ENCODE measurements at regions not wholly inside any gene's neighbourhood (a gene's known extent, or its start where the extent isn't known, plus 50 kb on each side); places are given as distances from the start of the nearest gene placed in this dataset.

GRCh38 chr14:103225062-103225461 lies 101.8 kb downstream of the TNFAIP2 start:
- no peak for ATAC-seq
- intact Hi-C loops (cut with DNase I, micrococcal nuclease): no loop called here
- Mint-ChIP-seq H3K36me3 (ENCODE audit: low read depth) (no peaks in the 10 kb centered on the region), H3K27me3 (peaks cover 10% of the 10 kb centered on the region), H3K4me1 (no peaks in the 10 kb centered on the region), H3K4me3 (no peak overlapping the region), H3K9me3 (ENCODE audit: low read depth) (no peaks in the 10 kb centered on the region), H3K27ac (no peak overlapping the region)
- ChIA-PET POLR2A (no interaction called here), CTCF (interaction anchor here (0.6 to 1.0 kb wide), 2 partner anchors 10 to 112 kb away, joined by 3 read pairs; no protein-coding TSS in a partner anchor)
- no peak for DNase-seq

- Mint-ChIP-seq H3K27me3 (peaks cover 10% of the 10 kb centered on the region), H3K4me3 (no peak overlapping the region), H3K27ac (no peak overlapping the region), H3K36me3 (ENCODE audit: low read depth) (no peaks in the 10 kb centered on the region), H3K4me1 (no peaks in the 10 kb centered on the region), H3K9me3 (ENCODE audit: low read depth) (no peaks in the 10 kb centered on the region)
- POLR2A ChIA-PET: no interaction called here
- DNase-seq (no peak), ATAC-seq (no peak)
- intact Hi-C loops (cut with DNase I, micrococcal nuclease): no loop called here
- CTCF ChIA-PET: interaction anchor here (0.6 to 1.0 kb wide), 3 partner anchors 9 to 538 kb away, joined by 3 read pairs; no protein-coding TSS in a partner anchor
These were observed 102.2 kb downstream of the TNFAIP2 start for GRCh38 chr14:103225476-103225875.

- Mint-ChIP-seq H3K36me3 (ENCODE audit: low read depth) (no peaks in the 10 kb centered on the region), H3K27me3 (peaks cover 4% of the 10 kb centered on the region), H3K27ac (no peak overlapping the region), H3K4me1 (no peaks in the 10 kb centered on the region), H3K9me3 (ENCODE audit: low read depth) (no peaks in the 10 kb centered on the region), H3K4me3 (no peak overlapping the region)
- ATAC-seq (no peak), DNase-seq (no peak)
- intact Hi-C loops (cut with DNase I, micrococcal nuclease): no loop called here
- ChIA-PET POLR2A (no interaction called here), CTCF (no interaction called here)
These were observed 104.0 kb downstream of the TNFAIP2 start for GRCh38 chr14:103227094-103227768.

GRCh38 chr14:103228076-103228806 lies 105.0 kb downstream of the TNFAIP2 start:
- no peak for DNase-seq
- no peak for ATAC-seq
- CTCF ChIA-PET: no interaction called here
- Mint-ChIP-seq H3K27me3 (no peaks in the 10 kb centered on the region), H3K4me3 (no peak overlapping the region), H3K27ac (no peak overlapping the region), H3K36me3 (ENCODE audit: low read depth) (no peaks in the 10 kb centered on the region), H3K4me1 (no peaks in the 10 kb centered on the region), H3K9me3 (ENCODE audit: low read depth) (no peaks in the 10 kb centered on the region)
- POLR2A ChIA-PET: no interaction called here
- intact Hi-C loops (cut with DNase I, micrococcal nuclease): no loop called here

GRCh38 chr14:103228866-103229265 lies 105.2 kb upstream of the EIF5 start:
- Mint-ChIP-seq H3K27me3 (no peaks in the 10 kb centered on the region), H3K9me3 (ENCODE audit: low read depth) (no peaks in the 10 kb centered on the region), H3K36me3 (ENCODE audit: low read depth) (no peaks in the 10 kb centered on the region), H3K27ac (no peak overlapping the region), H3K4me1 (no peaks in the 10 kb centered on the region), H3K4me3 (no peak overlapping the region)
- intact Hi-C loops (cut with DNase I, micrococcal nuclease): no loop called here
- ChIA-PET POLR2A (no interaction called here), CTCF (no interaction called here)
- ATAC-seq: no peak
- DNase-seq: no peak

GRCh38 chr14:103230021-103230420 lies 104.0 kb upstream of the EIF5 start:
- Mint-ChIP-seq H3K36me3 (ENCODE audit: low read depth) (no peaks in the 10 kb centered on the region), H3K27me3 (peaks cover 3% of the 10 kb centered on the region), H3K27ac (no peak overlapping the region), H3K4me1 (no peaks in the 10 kb centered on the region), H3K4me3 (no peak overlapping the region), H3K9me3 (ENCODE audit: low read depth) (no peaks in the 10 kb centered on the region)
- POLR2A ChIA-PET: no interaction called here
- intact Hi-C loops (cut with DNase I, micrococcal nuclease): no loop called here
- CTCF ChIA-PET: no interaction called here
- ATAC-seq (no peak), DNase-seq (no peak)

DNA sequence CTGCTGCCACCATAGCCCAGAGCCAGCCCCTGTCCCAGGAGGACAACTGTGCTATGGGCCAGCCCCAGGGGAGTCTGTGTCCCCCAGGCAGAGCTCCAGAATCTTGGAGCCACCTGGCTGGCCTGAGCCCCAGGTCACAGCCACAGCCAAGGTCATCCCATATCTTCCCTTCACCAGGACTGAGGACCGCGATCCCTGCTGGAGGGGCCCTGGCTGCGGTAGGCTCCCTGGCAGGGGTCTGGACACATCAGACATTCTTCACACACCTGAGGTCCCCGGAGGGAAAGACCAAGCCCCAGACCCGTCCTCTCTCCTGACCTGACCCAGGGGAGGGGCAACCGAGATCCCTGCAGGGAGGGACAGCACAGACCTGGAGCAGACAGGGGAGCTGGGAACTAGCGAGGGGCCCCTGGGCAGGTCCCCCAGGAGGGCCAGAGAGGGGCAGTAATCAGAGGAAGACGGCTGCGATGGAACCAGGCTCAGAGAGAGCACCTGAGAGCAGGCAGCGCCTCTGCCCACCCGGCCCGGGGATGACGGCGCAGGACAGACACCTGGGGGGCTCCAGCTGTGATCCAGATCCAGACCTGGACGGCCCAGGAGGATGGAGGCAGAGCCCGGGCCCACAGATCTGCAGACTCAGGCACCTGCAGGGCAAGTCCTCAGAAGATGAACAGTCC lies 103.2 kb upstream of the EIF5 start:
- Mint-ChIP-seq H3K9me3 (ENCODE audit: low read depth) (no peaks in the 10 kb centered on the region), H3K4me3 (no peak overlapping the region), H3K27me3 (peaks cover 9% of the 10 kb centered on the region), H3K27ac (no peak overlapping the region), H3K4me1 (no peaks in the 10 kb centered on the region), H3K36me3 (ENCODE audit: low read depth) (no peaks in the 10 kb centered on the region)
- ChIA-PET POLR2A (no interaction called here), CTCF (no interaction called here)
- DNase-seq (no peak), ATAC-seq (no peak)
- intact Hi-C loops (cut with DNase I, micrococcal nuclease): no loop called here

- DNase-seq (no peak), ATAC-seq (no peak)
- no peak overlapping the region for H3K27ac Mint-ChIP-seq
- no peak overlapping the region for H3K4me3 Mint-ChIP-seq
- H3K27me3 Mint-ChIP-seq: peaks cover 13% of the 10 kb centered on the region
- H3K36me3 Mint-ChIP-seq (ENCODE audit: low read depth): no peaks in the 10 kb centered on the region
- ChIA-PET CTCF (no interaction called here), POLR2A (no interaction called here)
- no peaks in the 10 kb centered on the region for H3K9me3 Mint-ChIP-seq (ENCODE audit: low read depth)
- intact Hi-C loops (cut with DNase I, micrococcal nuclease): no loop called here
- H3K4me1 Mint-ChIP-seq: no peaks in the 10 kb centered on the region
These were observed 102.5 kb upstream of the EIF5 start for GRCh38 chr14:103231376-103232019.

DNA sequence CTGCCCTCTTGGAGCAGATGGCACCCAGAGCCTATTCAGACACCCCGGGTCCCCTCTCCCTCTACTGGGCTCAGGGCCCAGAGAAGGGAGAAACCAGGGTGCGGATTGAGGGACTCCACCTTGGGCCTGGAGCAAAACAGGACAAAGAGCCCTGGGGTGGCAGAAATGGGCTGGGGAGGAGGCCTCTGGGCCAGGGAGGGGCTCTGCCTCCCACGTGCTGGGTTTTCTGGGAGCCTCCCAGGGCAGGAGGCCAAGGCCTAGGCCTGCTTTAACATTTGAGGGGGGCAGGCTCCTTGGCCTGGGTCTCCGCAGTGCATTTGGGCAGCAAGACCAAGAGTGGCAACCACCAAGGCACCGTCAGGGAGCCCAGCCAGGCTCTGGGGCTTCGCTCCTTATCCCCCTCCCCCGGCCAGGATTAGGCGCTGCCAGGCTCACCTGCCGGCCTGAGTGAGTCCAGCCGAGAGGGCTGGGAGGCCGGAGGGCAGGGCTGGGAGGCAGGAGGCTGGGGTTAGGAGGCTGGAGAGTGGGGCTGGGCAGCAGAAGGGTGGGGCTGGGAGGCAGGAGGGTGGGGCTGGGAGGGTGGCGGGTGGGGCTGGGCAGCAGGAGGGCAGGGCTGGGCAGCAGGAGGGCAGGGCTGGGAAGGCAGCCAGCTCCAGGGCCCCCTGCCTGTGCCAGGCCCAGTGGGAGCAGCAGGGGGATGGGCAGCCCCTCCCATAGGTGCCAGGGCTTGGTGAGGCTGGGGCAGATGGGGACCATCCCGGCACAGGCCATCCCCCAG lies 101.8 kb upstream of the EIF5 start:
- ChIA-PET CTCF (interaction anchor here (1.1 kb wide), 1 partner anchor 128 kb away, joined by 3 read pairs; no protein-coding TSS in a partner anchor), POLR2A (no interaction called here)
- no peak for DNase-seq
- H3K9me3 Mint-ChIP-seq (ENCODE audit: low read depth): no peaks in the 10 kb centered on the region
- intact Hi-C loops (cut with DNase I, micrococcal nuclease): no loop called here
- no peak overlapping the region for H3K27ac Mint-ChIP-seq
- H3K27me3 Mint-ChIP-seq: peaks cover 13% of the 10 kb centered on the region
- H3K36me3 Mint-ChIP-seq (ENCODE audit: low read depth): no peaks in the 10 kb centered on the region
- ATAC-seq: no peak
- H3K4me3 Mint-ChIP-seq: no peak overlapping the region
- H3K4me1 Mint-ChIP-seq: no peaks in the 10 kb centered on the region

- Mint-ChIP-seq H3K36me3 (ENCODE audit: low read depth) (no peaks in the 10 kb centered on the region), H3K4me3 (no peak overlapping the region), H3K27ac (no peak overlapping the region), H3K4me1 (no peaks in the 10 kb centered on the region), H3K9me3 (ENCODE audit: low read depth) (no peaks in the 10 kb centered on the region), H3K27me3 (peaks cover 13% of the 10 kb centered on the region)
- DNase-seq (no peak), ATAC-seq (no peak)
- ChIA-PET POLR2A (no interaction called here), CTCF (interaction anchor here (1.1 kb wide), 1 partner anchor 128 kb away, joined by 3 read pairs; no protein-coding TSS in a partner anchor)
- intact Hi-C loops (cut with DNase I, micrococcal nuclease): no loop called here
These were observed 101.2 kb upstream of the EIF5 start for GRCh38 chr14:103232831-103233319.

DNA sequence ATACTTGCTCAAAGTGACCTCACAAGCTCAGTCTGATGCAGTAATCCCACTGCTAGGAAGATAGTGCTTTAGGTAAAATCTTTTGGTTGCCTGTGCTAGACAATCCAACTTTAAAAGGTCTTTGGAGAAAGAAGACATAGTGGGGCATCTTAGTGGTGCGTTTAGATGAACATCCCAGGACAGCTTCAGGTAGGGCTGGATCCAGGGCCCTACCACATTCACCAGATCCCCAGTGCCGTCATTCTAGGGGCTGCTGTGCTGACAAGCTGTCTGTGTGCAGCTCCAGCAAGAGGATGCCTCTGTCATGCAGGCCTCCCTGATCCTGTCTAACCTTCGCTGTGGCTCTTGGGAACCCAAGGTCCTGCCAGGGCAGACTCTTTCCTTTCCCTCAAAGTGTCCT lies 100.7 kb upstream of the EIF5 start:
- POLR2A ChIA-PET: no interaction called here
- ATAC-seq (no peak), DNase-seq (no peak)
- no peak overlapping the region for H3K27ac Mint-ChIP-seq
- H3K36me3 Mint-ChIP-seq (ENCODE audit: low read depth): no peaks in the 10 kb centered on the region
- peaks cover 4% of the 10 kb centered on the region for H3K9me3 Mint-ChIP-seq (ENCODE audit: low read depth)
- no peaks in the 10 kb centered on the region for H3K4me1 Mint-ChIP-seq
- no peak overlapping the region for H3K4me3 Mint-ChIP-seq
- peaks cover 13% of the 10 kb centered on the region for H3K27me3 Mint-ChIP-seq
- intact Hi-C loops (cut with DNase I, micrococcal nuclease): no loop called here
- CTCF ChIA-PET: interaction anchor here (1.1 kb wide), 1 partner anchor 129 kb away, joined by 3 read pairs; no protein-coding TSS in a partner anchor
